GM06990 (cell line): ENCODE measurements at regions not wholly inside any gene's neighbourhood (a gene's known extent, or its start where the extent isn't known, plus 50 kb on each side); places are given as distances from the start of the nearest gene placed in this dataset.
A peak's percentile ranks its signal among the peaks of the same experiment; 100 is the strongest.
"Not testable (repeated sequence)": the region's sequence is repeated elsewhere in the genome, so short reads cannot be mapped to it uniquely, and the experiment has no call there.

ENCODE experiments used
- DNase-seq: peaks from one replicate; pipeline ENCODE4 v3.0.0-alpha.2; 2011; ENCODE audit not compliant: insufficient read length; ENCODE audit errors: extremely low read depth
- H3K27me3 ChIP-seq: replicated peaks from 2 replicates; pipeline ENCODE4 v1.6.0; 2011; ENCODE audit warnings: low read length; ENCODE audit not compliant: control insufficient read depth, insufficient read depth
- H3K36me3 ChIP-seq: 2 replicates; pipeline ENCODE4 v1.5.1; 2011; ENCODE audit warnings: low read length; ENCODE audit not compliant: control insufficient read depth, insufficient read depth
- H3K4me3 ChIP-seq: replicated peaks from 2 replicates; pipeline ENCODE4 v1.5.1; 2011; ENCODE audit warnings: low read depth, mild to moderate bottlenecking, control low read depth, low read length
- TF ChIP-seq, protein P1 (sequence below): IDR thresholded peaks from 2 replicates; pipeline ENCODE4 v1.5.1; 2011; ENCODE audit warnings: low read length, control low read depth, mild to moderate bottlenecking, inconsistent platforms; ENCODE audit not compliant: insufficient read depth, poor library complexity, severe bottlenecking

DNA sequence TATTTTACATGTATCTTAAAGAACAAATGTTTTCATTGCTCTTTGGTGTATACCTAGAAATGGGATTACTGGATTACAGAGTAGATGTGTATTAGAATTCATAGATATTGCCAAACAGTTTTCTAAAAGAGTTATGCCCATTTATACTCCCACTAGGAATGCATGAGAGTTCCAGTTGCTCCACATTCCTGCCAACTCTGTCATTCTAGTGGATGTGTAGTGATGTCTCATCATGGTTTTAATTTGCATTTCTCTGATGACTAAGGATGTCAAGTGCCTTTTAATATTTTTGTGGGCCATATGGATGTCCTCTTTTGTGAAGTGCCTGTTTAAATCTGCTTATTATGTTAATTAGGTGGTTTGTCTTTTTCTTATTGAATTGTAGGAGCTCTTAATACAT lies 65.6 kb upstream of the BMP2K start:
- Histone ChIP-seq H3K27me3 (no peaks in the 10 kb centered on the region), H3K36me3 (no peaks in the 10 kb centered on the region), H3K4me3 (no peak overlapping the region)
- no peak for DNase-seq
- TF ChIP-seq, protein P1, sequence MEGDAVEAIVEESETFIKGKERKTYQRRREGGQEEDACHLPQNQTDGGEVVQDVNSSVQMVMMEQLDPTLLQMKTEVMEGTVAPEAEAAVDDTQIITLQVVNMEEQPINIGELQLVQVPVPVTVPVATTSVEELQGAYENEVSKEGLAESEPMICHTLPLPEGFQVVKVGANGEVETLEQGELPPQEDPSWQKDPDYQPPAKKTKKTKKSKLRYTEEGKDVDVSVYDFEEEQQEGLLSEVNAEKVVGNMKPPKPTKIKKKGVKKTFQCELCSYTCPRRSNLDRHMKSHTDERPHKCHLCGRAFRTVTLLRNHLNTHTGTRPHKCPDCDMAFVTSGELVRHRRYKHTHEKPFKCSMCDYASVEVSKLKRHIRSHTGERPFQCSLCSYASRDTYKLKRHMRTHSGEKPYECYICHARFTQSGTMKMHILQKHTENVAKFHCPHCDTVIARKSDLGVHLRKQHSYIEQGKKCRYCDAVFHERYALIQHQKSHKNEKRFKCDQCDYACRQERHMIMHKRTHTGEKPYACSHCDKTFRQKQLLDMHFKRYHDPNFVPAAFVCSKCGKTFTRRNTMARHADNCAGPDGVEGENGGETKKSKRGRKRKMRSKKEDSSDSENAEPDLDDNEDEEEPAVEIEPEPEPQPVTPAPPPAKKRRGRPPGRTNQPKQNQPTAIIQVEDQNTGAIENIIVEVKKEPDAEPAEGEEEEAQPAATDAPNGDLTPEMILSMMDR: no peak

DNA sequence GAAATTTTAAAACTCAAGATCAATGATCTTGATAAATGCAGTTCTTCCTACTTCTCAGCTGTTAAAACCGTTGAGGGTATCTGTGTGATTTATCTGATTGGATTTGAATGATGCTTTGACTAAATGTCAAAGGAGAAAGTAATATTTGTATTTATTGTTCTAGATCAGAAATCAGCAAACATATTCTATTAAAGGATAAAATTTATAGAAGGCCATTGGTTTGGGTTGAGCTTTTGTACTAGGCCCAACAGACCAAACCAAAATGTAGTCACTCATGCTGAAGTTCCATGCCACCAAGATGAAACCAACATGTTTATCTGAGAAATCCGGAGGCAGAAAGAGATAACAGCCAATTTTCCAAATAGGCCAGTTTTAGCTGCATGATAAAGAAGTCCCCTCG lies 64.5 kb upstream of the BMP2K start:
- DNase-seq: no peak
- TF ChIP-seq, protein P1: no peak
- H3K27me3 ChIP-seq: no peaks in the 10 kb centered on the region
- no peaks in the 10 kb centered on the region for H3K36me3 ChIP-seq
- H3K4me3 ChIP-seq: no peak overlapping the region

DNA sequence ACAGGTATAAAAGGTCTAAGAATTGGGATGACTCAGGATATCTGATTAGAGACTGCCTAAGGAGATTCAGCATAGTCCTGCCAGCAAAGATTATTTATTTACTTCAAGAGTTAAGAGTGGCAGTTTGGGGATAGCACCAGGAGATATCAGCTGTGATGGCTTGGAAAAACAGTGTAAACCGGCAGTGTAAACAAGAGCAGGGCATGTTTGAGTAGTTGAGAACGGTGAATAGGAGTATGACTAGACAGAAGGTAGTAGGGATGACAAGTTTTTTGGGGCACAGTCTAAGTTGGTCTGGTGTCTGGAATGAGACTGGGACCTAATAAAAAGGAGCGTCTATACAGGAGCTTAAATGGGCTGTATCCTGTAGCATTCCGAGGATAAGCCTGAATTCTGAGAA lies 61.6 kb upstream of the BMP2K start:
- not testable (repeated sequence) for DNase-seq, H3K27me3 ChIP-seq, H3K4me3 ChIP-seq, H3K36me3 ChIP-seq

DNA sequence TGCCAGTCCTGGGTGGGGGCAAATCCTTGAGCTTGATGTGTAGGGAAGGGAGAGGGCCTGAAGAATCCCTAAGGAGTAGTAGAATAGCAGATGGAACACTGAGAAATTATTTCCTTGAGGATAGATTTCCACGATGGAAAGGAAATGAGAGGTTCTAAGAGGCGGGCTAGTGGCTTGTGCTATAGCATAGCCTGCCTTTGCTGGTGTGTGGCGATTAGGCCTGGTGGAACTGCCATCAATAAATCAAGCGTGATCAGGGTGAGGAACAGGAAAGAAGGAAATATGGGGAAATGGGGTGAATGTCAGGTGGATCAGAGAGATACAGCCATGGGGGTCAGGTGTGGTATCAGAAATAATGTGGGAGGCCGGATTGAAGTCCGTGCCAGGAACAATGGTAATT lies 60.8 kb upstream of the BMP2K start:
- not testable (repeated sequence) for H3K36me3 ChIP-seq, H3K4me3 ChIP-seq, H3K27me3 ChIP-seq, DNase-seq

DNA sequence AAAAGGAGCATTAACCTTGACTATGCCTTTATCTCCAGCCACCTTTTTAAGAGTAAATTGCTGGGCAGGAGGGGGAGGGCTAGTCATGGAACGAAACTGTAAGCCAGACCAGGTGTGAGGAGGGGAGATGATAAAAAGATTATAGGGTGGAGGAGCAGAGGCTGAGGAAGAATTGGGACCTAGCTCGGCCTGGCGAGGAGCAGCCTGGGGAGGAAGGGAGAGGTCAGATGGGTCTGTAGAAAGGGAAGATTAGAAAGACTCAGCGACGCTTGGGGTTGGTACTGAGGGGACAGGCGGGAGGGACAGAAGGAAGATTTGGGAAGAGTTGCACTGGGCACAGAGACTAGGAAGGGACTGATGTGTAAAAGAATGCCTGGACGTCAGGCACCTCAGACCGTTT lies 58.4 kb upstream of the BMP2K start:
- not testable (repeated sequence) for DNase-seq, H3K4me3 ChIP-seq, H3K27me3 ChIP-seq, H3K36me3 ChIP-seq

DNA sequence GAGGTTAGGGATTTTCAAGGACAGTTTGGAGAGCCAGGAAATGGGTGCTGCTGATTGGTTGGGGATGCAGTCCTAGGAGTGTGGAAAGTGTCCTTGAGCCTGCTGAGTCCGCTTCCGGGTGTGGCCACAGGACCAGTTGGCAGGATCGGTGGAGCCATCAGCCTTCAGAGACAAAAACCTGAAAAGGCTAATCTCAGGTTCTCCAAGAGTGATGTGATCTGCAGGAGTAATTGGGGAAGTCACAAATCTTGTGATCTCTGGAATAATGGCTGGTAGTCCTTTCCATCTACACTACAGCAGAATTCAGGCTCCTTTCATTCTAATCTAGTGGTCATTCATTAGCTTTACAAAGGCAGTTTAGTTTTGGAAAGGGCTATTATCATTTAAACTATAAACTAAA lies 55.9 kb upstream of the BMP2K start:
- Histone ChIP-seq H3K27me3 (no peaks in the 10 kb centered on the region), H3K4me3 (no peak overlapping the region), H3K36me3 (no peaks in the 10 kb centered on the region)
- no peak for DNase-seq
- TF ChIP-seq, protein P1: no peak

DNA sequence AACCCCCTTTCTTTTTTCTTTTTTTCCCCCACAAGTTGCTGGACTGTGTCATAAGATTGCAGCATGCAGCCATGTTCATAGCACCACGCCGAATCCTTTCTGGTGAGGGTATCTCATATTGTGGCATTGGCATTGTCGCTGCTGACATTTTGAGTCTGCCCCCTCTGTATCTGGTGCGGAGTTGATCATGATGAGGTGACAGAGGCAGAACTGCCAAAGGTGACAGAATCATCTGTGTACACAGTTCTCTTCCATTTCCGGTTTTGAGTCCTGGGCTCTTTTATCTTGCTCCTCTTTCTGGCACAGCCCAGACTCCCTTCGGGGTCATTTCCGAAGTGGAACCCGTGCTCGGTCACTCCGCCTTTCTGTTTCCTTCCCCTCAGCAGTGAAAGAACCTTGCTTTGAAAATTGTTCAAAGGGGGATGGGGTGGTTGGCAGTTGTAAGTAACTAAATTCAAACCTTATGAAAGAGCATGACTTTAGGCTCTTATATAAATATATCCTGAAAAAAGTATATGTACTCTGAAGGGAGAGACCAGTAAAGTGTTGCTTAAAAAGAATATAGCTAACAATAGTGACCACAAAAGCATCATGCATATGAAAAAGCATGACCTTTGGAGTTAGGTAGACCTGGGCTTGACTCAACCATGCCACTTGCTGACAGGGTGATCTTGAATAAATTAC lies 55.0 kb upstream of the BMP2K start:
- TF ChIP-seq, protein P1: no peak
- Histone ChIP-seq H3K4me3 (no peak overlapping the region; the same call in 1 of the 2 replicates), H3K36me3 (no peaks in the 10 kb centered on the region), H3K27me3 (no peaks in the 10 kb centered on the region)
- DNase-seq: peak; percentile 41
